GM12878 (cell line): ENCODE measurements at regions not wholly inside any gene's neighbourhood (a gene's known extent, or its start where the extent isn't known, plus 50 kb on each side); places are given as distances from the start of the nearest gene placed in this dataset.

Experiments
- EED ChIP-seq: sonication (generic); IDR thresholded peaks from 2 replicates; pipeline ENCODE4 v1.6.1; 2016; ENCODE audit warnings: antibody characterized with exemption, low read depth
- HDAC2 ChIP-seq: fragments of 200-600 bp; sonication (generic); IDR thresholded peaks from 2 replicates; pipeline ENCODE4 v1.6.1; 2017
- POLR2A ChIP-seq: IDR thresholded peaks from 2 replicates; pipeline ENCODE4 v1.6.1; 2011; ENCODE audit warnings: low read depth, mild to moderate bottlenecking, low read length
- PRDM15 ChIP-seq: fragments of 450-650 bp; formaldehyde crosslinking; IDR thresholded peaks from 2 replicates; pipeline ENCODE4 v1.4.0; 2020; ENCODE audit warnings: mild to moderate bottlenecking, moderate library complexity
- SIN3A ChIP-seq: IDR thresholded peaks from 2 replicates; pipeline ENCODE4 v1.6.1; 2012; ENCODE audit warnings: low read depth, low read length, improper control_type of control experiment
- SIX5 ChIP-seq: IDR thresholded peaks from 2 replicates; pipeline ENCODE4 v1.6.1; 2011; ENCODE audit warnings: mild to moderate bottlenecking, low read depth, low read length, moderate library complexity; ENCODE audit not compliant: severe bottlenecking

GRCh38 chr10:25696013-25696708 lies 237.9 kb upstream of the MYO3A start:
- TF ChIP-seq SIN3A (no peak), POLR2A (no peak), HDAC2 (no peak), PRDM15 (CRISPR knock-in tag) (no peak), EED (no peak), SIX5 (no peak)
